ENCODE measurements at regions not wholly inside any gene's neighbourhood (a gene's known extent, or its start where the extent isn't known, plus 50 kb on each side); places are given as distances from the start of the nearest gene placed in this dataset.
A peak's percentile ranks its signal among the peaks of the same experiment; 100 is the strongest.

DNA sequence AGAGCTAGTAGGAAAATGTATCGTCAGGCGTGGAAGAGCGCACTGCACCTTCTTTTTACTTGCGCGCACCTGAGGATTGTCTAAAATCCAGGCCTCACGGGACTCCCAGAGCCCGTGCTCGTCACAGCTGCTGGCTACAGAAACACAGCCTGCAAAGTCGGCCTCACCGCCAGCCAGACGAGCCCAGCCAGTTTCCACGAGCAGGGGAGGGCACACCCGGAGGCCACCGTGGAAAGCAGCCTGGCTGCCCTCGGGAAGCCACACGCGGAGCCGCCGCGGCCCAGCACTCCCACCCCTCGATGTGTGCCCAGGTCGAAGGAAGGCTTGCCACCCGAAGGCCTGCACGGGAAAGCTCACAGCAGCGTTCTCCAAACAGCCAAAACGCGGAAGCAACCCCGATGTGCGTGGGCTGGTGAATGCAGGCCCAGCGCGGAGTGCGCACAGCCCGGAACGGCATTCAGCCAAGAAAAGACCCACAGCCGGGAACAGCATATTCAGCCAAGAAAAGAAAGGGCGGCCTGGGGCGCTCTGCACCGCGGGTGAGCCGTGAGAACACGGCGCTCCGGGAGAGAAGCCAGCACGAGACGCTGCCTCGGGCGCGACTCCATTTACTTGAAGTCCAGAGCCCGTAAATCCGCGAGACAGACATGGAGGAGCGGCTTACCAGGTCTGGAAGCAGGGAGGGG lies 53.9 kb upstream of the SALL3 start:
- peak; percentile 88 for DNase-seq (ENCODE audit: low spot score)

- no peak for DNase-seq (ENCODE audit: low spot score)
Measured at GRCh38 chr18:78926243-78926615, 53.4 kb upstream of the SALL3 start.

- DNase-seq (ENCODE audit: low spot score): peak; percentile 87
Measured at GRCh38 chr18:78927156-78927555, 52.5 kb upstream of the SALL3 start.

DNA sequence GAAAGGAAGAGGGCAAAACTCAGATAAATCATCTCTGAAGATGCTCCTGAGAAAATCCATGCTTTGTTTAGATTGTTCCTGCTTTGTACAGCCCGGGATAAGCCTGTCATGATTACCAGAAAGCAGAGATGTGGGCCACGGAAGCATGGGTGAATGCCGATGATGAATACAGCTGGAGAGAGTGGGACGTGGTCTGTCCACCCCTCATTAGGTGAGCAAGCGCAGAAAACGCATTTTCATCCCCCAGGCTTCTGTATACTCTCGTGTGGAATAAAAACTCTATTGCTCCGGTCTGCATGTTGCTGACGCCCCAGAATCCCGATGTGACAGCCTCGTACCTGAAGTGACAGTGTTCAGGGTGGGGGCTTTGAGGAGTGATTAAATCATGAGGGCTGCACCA lies 52.0 kb upstream of the SALL3 start:
- peak; percentile 69 for DNase-seq (ENCODE audit: low spot score)

- DNase-seq (ENCODE audit: low spot score): peak; percentile 55
Measured at GRCh38 chr18:78928076-78928475, 51.5 kb upstream of the SALL3 start.

GRCh38 chr18:78929516-78929915 lies 50.1 kb upstream of the SALL3 start:
- DNase-seq (ENCODE audit: low spot score): peak; percentile 41
